ENCODE measurements at regions not wholly inside any gene's neighbourhood (a gene's known extent, or its start where the extent isn't known, plus 50 kb on each side); places are given as distances from the start of the nearest gene placed in this dataset.

- no peak overlapping the region for H3K4me3 ChIP-seq (ENCODE audit: low read depth, low read length)
- no peak for DNase-seq (ENCODE audit: low read depth)
- TF ChIP-seq, protein P1, sequence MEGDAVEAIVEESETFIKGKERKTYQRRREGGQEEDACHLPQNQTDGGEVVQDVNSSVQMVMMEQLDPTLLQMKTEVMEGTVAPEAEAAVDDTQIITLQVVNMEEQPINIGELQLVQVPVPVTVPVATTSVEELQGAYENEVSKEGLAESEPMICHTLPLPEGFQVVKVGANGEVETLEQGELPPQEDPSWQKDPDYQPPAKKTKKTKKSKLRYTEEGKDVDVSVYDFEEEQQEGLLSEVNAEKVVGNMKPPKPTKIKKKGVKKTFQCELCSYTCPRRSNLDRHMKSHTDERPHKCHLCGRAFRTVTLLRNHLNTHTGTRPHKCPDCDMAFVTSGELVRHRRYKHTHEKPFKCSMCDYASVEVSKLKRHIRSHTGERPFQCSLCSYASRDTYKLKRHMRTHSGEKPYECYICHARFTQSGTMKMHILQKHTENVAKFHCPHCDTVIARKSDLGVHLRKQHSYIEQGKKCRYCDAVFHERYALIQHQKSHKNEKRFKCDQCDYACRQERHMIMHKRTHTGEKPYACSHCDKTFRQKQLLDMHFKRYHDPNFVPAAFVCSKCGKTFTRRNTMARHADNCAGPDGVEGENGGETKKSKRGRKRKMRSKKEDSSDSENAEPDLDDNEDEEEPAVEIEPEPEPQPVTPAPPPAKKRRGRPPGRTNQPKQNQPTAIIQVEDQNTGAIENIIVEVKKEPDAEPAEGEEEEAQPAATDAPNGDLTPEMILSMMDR (conservative IDR thresholded peaks at IDR 0.05; ENCODE audit: low read depth, low read length): no peak
Measured at GRCh38 chr18:78914249-78914935, 65.2 kb upstream of the SALL3 start.

- TF ChIP-seq, protein P1 (conservative IDR thresholded peaks at IDR 0.05; ENCODE audit: low read depth, low read length): no peak
- H3K4me3 ChIP-seq (ENCODE audit: low read depth, low read length): no peak overlapping the region
- no peak for DNase-seq (ENCODE audit: low read depth)
Measured at GRCh38 chr18:78915446-78916008, 64.1 kb upstream of the SALL3 start.

DNA sequence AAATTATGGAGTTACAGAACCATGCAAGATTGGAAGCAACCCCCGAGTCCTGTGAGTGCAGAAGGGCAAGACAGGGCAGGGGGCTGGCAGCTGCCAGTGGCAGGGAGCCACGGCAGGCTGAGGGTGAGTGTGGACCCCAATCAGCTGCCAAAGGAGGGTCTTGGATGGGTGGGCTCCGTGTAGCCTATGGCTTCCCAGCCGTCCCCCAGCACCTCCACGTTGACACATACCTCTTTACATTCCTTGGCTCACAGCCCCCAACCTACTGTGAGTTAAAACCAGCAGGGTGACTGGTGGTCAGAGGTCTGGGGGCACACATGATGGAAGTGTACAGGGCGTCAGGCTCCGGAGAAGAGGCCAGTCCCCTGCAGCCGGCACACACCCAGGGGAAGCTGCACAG, 60.9 kb upstream of the SALL3 start:
- DNase-seq (ENCODE audit: low read depth): no peak
- no peak overlapping the region for H3K4me3 ChIP-seq (ENCODE audit: low read depth, low read length)
- TF ChIP-seq, protein P1 (conservative IDR thresholded peaks at IDR 0.05; ENCODE audit: low read depth, low read length): no peak

DNA sequence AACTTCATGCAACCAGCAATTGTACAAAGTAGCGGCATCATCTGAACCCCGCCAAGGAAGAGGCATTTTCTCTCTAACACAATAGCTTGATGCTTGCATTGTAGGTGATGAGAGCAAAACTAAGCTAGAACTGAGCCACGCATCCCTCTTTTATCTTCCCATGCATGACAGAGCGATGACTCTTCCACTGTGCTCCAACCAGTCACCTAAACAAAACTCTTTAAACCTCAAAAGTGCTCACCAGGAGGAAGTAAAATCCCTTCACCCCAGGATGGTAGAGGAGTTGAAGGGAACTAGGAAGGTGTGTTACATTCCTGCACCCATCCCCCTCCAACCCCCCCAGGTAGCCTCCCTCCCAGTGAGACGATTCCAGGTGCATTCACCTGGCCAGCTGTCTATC, 59.7 kb upstream of the SALL3 start:
- TF ChIP-seq, protein P1 (conservative IDR thresholded peaks at IDR 0.05; ENCODE audit: low read depth, low read length): no peak
- no peak for DNase-seq (ENCODE audit: low read depth)
- no peak overlapping the region for H3K4me3 ChIP-seq (ENCODE audit: low read depth, low read length)

DNA sequence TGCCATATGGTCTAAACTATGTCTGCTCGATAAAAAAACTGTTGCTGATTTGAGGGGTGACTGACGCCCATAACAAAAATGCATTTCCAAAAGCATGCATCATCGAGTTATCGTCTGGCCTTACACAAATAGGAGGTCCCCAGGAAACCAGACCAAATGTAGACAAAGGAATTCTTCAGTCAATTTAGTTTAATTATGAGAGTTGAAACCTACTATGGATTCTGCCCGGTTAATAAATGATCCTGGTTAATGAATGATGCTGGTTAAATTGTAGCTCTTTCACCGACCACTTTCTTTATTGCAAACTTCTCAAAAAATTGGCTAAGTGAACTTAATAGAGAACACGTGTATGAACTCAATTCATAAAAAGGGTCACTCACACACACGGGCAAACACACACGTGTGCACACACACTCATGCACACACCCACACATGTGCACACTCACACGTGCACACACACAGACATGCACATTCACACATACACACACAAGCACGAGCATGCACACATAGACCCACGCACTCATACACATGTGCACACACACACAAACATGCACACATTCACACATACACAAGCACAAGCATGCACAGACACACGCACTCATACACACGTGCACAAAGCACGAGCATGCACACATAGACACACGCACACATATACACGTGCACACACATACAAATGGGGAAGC, 59.0 kb upstream of the SALL3 start:
- no peak for DNase-seq (ENCODE audit: low read depth)
- no peak overlapping the region for H3K4me3 ChIP-seq (ENCODE audit: low read depth, low read length)

GRCh38 chr18:78922856-78923255, 56.8 kb upstream of the SALL3 start:
- no peak for DNase-seq (ENCODE audit: low read depth)
- TF ChIP-seq, protein P1 (conservative IDR thresholded peaks at IDR 0.05; ENCODE audit: low read depth, low read length): no peak
- H3K4me3 ChIP-seq (ENCODE audit: low read depth, low read length): no peak overlapping the region

More for the DNA sequence above, 59.0 kb upstream of the SALL3 start:
- TF ChIP-seq, protein P1 (conservative IDR thresholded peaks at IDR 0.05; ENCODE audit: low read depth, low read length): no peak
